HCT116 (cell line): ENCODE measurements at regions not wholly inside any gene's neighbourhood (a gene's known extent, or its start where the extent isn't known, plus 50 kb on each side); places are given as distances from the start of the nearest gene placed in this dataset.

ENCODE experiments used
- EZH2 ChIP-seq: fragments of 200-600 bp; sonication (generic); IDR thresholded peaks from 2 replicates; pipeline ENCODE4 v1.6.1; 2017; ENCODE audit warnings: antibody characterized with exemption, mixed run types
- POLR2A ChIP-seq: IDR thresholded peaks from 2 replicates; pipeline ENCODE4 v1.7.0; 2011; ENCODE audit warnings: borderline replicate concordance; ENCODE audit not compliant: insufficient read depth, insufficient read length; ENCODE audit errors: extremely low read depth
- RAD21 ChIP-seq: IDR thresholded peaks from 2 replicates; pipeline ENCODE4 v1.6.1; 2012; ENCODE audit warnings: low read depth, mild to moderate bottlenecking

GRCh38 chr18:28669165-28669564, 492.2 kb upstream of the CDH2 start:
- TF ChIP-seq POLR2A (no peak), EZH2 (no peak), RAD21 (no peak)
